WTC11 (cell line): ENCODE measurements at regions not wholly inside any gene's neighbourhood (a gene's known extent, or its start where the extent isn't known, plus 50 kb on each side); places are given as distances from the start of the nearest gene placed in this dataset.

Experiments used
- ATAC-seq: fragments of 200-7000 bp; cut with Tn5 transposase; 2 replicates; pipeline ENCODE4 v1.10.0; 2021; ENCODE audit warnings: mild to moderate bottlenecking, moderate library complexity
- CTCF ChIA-PET: fragments of 300-600 bp; sonication (Branson Sonifier 250); formaldehyde crosslinking; loops from one replicate; lab custom pipeline; 2021; ENCODE audit warnings: antibody characterized with exemption; lab: Charles Lee
- POLR2A ChIA-PET: fragments of 350-600 bp; sonication (Branson Sonifier 250); formaldehyde crosslinking; loops from one replicate; lab custom pipeline; 2021; ENCODE audit warnings: antibody characterized with exemption; lab: Charles Lee
- DNase-seq: peaks from one replicate; pipeline ENCODE4 v3.0.0; 2021; ENCODE audit warnings: low spot score
- H3K27ac Mint-ChIP-seq: 2 replicates; pipeline ENCODE4 v1.8.0; 2021; ENCODE audit warnings: mixed read lengths
- H3K27me3 Mint-ChIP-seq: 2 replicates; pipeline ENCODE4 v1.8.0; 2021; ENCODE audit warnings: low read depth, mild to moderate bottlenecking, moderate library complexity, mixed read lengths
- H3K36me3 Mint-ChIP-seq: 2 replicates; pipeline ENCODE4 v1.8.0; 2021; ENCODE audit warnings: mixed read lengths
- H3K4me1 Mint-ChIP-seq: 2 replicates; pipeline ENCODE4 v1.8.0; 2022; ENCODE audit warnings: mixed read lengths
- H3K4me3 Mint-ChIP-seq: 2 replicates; pipeline ENCODE4 v1.8.0; 2021; ENCODE audit warnings: mild to moderate bottlenecking, moderate library complexity, mixed read lengths
- H3K9me3 Mint-ChIP-seq: 2 replicates; pipeline ENCODE4 v1.8.0; 2021; ENCODE audit warnings: mixed read lengths
- ELF4 ChIP-seq: sonication (generic); formaldehyde crosslinking; IDR thresholded peaks from 2 replicates; pipeline ENCODE4 v1.8.1; 2022; ENCODE audit warnings: low read depth, mild to moderate bottlenecking, moderate library complexity, missing genetic modification reagents
- MXD4 ChIP-seq: fragments of 250-450 bp; sonication (Bioruptor Pico); IDR thresholded peaks from 2 replicates; pipeline ENCODE4 v1.8.0; 2021; ENCODE audit warnings: mild to moderate bottlenecking, moderate library complexity, borderline replicate concordance
- SMAD3 ChIP-seq: sonication (generic); formaldehyde crosslinking; IDR thresholded peaks from 2 replicates; pipeline ENCODE4 v1.8.0; 2022; ENCODE audit warnings: missing genetic modification reagents, mild to moderate bottlenecking, borderline replicate concordance
- SMAD4 ChIP-seq: sonication (generic); formaldehyde crosslinking; IDR thresholded peaks from 2 replicates; pipeline ENCODE4 v1.8.0; 2022; ENCODE audit warnings: mild to moderate bottlenecking, missing genetic modification reagents
- SOX15 ChIP-seq: fragments of 250-450 bp; sonication (Bioruptor Pico); IDR thresholded peaks from 2 replicates; pipeline ENCODE4 v1.9.0; 2021; ENCODE audit warnings: mild to moderate bottlenecking
- TCF7 ChIP-seq: sonication (generic); formaldehyde crosslinking; IDR thresholded peaks from 2 replicates; pipeline ENCODE4 v1.8.0; 2022; ENCODE audit warnings: mild to moderate bottlenecking, low read depth, missing genetic modification reagents, moderate library complexity
- ZBTB21 ChIP-seq: sonication (generic); formaldehyde crosslinking; IDR thresholded peaks from 2 replicates; pipeline ENCODE4 v1.8.1; 2023; ENCODE audit warnings: mild to moderate bottlenecking, missing genetic modification reagents, borderline replicate concordance
- ZNF121 ChIP-seq: sonication (generic); formaldehyde crosslinking; IDR thresholded peaks from 2 replicates; pipeline ENCODE4 v1.8.0; 2023; ENCODE audit warnings: missing genetic modification reagents
- ZNF138 ChIP-seq: sonication (generic); formaldehyde crosslinking; conservative IDR thresholded peaks from 2 replicates; pipeline ENCODE4 v1.8.1; 2022; ENCODE audit warnings: mild to moderate bottlenecking, moderate library complexity, missing genetic modification reagents
- ZNF416 ChIP-seq: fragments of 250-450 bp; sonication (Bioruptor Pico); IDR thresholded peaks from 2 replicates; pipeline ENCODE4 v1.9.0; 2021; ENCODE audit warnings: mild to moderate bottlenecking, inconsistent platforms
- TF ChIP-seq, protein P1 (sequence below): fragments of 200-600 bp; IDR thresholded peaks from 2 replicates; pipeline ENCODE4 v1.8.0; 2022; ENCODE audit warnings: antibody characterized with exemption
- TF ChIP-seq, protein P2 (sequence below): sonication (generic); formaldehyde crosslinking; IDR thresholded peaks from 2 replicates; pipeline ENCODE4 v1.8.1; 2022; ENCODE audit warnings: low read depth, mild to moderate bottlenecking, moderate library complexity, missing genetic modification reagents, borderline replicate concordance
- TF ChIP-seq, protein P3 (sequence below): sonication (generic); formaldehyde crosslinking; IDR thresholded peaks from 2 replicates; pipeline ENCODE4 v1.8.1; 2023; ENCODE audit warnings: mild to moderate bottlenecking, moderate library complexity, missing genetic modification reagents
- TF ChIP-seq, protein P4 (sequence below): sonication (generic); formaldehyde crosslinking; IDR thresholded peaks from 2 replicates; pipeline ENCODE4 v1.8.0; 2022; ENCODE audit warnings: mild to moderate bottlenecking, missing genetic modification reagents
- TF ChIP-seq, protein P5 (sequence below): sonication (generic); formaldehyde crosslinking; conservative IDR thresholded peaks from 2 replicates; pipeline ENCODE4 v1.8.1; 2022; ENCODE audit warnings: mild to moderate bottlenecking, missing genetic modification reagents
- TF ChIP-seq, protein P6 (sequence below): sonication (generic); formaldehyde crosslinking; IDR thresholded peaks from 2 replicates; pipeline ENCODE4 v1.8.0; 2022; ENCODE audit warnings: mild to moderate bottlenecking, missing genetic modification reagents
- TF ChIP-seq, protein P7 (sequence below): fragments of 250-450 bp; sonication (Bioruptor Pico); IDR thresholded peaks from 2 replicates; pipeline ENCODE4 v1.9.0; 2021; ENCODE audit warnings: mild to moderate bottlenecking, borderline replicate concordance
- TF ChIP-seq, protein P8 (sequence below): sonication (generic); formaldehyde crosslinking; IDR thresholded peaks from 2 replicates; pipeline ENCODE4 v1.8.1; 2022; ENCODE audit warnings: mild to moderate bottlenecking, moderate library complexity, missing genetic modification reagents

DNA sequence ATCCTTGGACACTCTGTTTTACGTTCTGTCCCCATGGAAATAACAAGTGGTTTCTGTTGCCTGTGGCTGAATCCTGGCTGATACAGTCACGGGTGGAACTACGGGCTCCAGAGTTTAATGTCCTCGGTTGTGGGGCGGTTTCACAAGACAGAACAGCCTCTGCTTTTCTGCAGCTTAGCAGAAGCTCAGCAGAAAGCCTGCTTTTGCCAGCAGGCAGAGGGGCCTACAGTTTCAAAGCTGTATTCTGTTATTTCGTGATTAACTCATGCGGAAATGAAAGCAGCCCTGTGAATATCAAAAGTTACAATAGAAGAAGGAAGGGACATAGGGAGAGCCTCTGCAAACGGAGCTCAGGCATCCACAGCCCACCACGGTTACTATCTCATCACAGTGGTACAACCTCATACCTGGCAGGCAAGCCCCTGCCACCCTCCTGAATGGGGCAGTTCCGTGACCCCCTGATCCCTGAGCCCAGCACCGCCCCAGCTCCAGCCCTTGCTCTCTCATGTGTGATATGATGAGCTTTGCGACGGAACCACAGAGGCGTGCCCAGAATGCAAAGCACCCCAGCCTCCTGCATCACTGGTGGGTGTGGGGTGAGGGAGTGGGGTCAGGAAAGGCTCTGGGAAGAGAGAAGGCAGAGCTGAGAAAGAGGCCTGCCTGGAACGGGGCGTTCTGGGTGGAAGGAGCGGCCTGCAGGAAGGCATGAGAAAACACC, 360.6 kb downstream of the BRD1 start (continued):
- TF ChIP-seq ZBTB21 (CRISPR knock-in tag) = no peak
- no peak for TF ChIP-seq SMAD4
- TF ChIP-seq, protein P1, sequence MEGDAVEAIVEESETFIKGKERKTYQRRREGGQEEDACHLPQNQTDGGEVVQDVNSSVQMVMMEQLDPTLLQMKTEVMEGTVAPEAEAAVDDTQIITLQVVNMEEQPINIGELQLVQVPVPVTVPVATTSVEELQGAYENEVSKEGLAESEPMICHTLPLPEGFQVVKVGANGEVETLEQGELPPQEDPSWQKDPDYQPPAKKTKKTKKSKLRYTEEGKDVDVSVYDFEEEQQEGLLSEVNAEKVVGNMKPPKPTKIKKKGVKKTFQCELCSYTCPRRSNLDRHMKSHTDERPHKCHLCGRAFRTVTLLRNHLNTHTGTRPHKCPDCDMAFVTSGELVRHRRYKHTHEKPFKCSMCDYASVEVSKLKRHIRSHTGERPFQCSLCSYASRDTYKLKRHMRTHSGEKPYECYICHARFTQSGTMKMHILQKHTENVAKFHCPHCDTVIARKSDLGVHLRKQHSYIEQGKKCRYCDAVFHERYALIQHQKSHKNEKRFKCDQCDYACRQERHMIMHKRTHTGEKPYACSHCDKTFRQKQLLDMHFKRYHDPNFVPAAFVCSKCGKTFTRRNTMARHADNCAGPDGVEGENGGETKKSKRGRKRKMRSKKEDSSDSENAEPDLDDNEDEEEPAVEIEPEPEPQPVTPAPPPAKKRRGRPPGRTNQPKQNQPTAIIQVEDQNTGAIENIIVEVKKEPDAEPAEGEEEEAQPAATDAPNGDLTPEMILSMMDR = no peak
- no peak for TF ChIP-seq SMAD3 (CRISPR knock-in tag)
- TF ChIP-seq ZNF416 (CRISPR knock-in tag) = no peak
- no peak for TF ChIP-seq ELF4 (CRISPR knock-in tag)
- no peak for TF ChIP-seq ZNF121 (CRISPR knock-in tag)
- no peak for TF ChIP-seq ZNF138

DNA sequence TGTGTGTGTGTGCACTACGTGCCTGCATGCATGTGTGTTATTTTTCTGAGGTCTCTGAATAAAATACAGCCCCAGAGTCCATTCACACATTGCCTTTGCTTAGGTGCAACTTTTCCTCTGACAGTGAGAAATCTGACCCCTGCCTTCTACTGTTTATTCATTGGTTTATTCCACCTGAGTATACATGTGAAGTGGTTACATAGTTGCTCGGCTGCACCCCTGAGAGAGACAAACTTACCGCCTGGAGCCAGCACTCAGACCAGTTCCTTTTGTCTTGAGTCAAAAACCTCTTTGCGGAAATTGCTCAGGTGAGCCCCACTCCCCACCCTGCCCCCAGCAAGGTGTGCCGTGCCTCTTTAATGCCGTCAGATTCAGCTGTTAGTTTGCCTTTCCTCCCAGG, 363.6 kb downstream of the BRD1 start:
- Mint-ChIP-seq H3K9me3 (no peaks in the 10 kb centered on the region), H3K4me3 (no peak overlapping the region), H3K4me1 (peaks cover 22% of the 10 kb centered on the region), H3K36me3 (no peaks in the 10 kb centered on the region), H3K27ac (no peak overlapping the region), H3K27me3 (no peaks in the 10 kb centered on the region; the same call in 1 of the 2 replicates)
- DNase-seq (no peak), ATAC-seq (no peak)
- CTCF ChIA-PET = interaction anchor here (1.1 kb wide), 1 partner anchor 169 kb away, joined by 3 read pairs; no protein-coding TSS in a partner anchor
- POLR2A ChIA-PET = no interaction called here
- TF ChIP-seq, protein P2, sequence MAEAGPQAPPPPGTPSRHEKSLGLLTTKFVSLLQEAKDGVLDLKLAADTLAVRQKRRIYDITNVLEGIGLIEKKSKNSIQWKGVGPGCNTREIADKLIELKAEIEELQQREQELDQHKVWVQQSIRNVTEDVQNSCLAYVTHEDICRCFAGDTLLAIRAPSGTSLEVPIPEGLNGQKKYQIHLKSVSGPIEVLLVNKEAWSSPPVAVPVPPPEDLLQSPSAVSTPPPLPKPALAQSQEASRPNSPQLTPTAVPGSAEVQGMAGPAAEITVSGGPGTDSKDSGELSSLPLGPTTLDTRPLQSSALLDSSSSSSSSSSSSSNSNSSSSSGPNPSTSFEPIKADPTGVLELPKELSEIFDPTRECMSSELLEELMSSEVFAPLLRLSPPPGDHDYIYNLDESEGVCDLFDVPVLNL = no peak
- TF ChIP-seq, protein P3, sequence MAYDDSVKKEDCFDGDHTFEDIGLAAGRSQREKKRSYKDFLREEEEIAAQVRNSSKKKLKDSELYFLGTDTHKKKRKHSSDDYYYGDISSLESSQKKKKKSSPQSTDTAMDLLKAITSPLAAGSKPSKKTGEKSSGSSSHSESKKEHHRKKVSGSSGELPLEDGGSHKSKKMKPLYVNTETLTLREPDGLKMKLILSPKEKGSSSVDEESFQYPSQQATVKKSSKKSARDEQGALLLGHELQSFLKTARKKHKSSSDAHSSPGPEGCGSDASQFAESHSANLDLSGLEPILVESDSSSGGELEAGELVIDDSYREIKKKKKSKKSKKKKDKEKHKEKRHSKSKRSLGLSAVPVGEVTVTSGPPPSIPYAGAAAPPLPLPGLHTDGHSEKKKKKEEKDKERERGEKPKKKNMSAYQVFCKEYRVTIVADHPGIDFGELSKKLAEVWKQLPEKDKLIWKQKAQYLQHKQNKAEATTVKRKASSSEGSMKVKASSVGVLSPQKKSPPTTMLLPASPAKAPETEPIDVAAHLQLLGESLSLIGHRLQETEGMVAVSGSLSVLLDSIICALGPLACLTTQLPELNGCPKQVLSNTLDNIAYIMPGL = no peak
- TF ChIP-seq, protein P1 = no peak
- TF ChIP-seq, protein P4, sequence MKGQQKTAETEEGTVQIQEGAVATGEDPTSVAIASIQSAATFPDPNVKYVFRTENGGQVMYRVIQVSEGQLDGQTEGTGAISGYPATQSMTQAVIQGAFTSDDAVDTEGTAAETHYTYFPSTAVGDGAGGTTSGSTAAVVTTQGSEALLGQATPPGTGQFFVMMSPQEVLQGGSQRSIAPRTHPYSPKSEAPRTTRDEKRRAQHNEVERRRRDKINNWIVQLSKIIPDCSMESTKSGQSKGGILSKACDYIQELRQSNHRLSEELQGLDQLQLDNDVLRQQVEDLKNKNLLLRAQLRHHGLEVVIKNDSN = no peak
- TF ChIP-seq, protein P5, sequence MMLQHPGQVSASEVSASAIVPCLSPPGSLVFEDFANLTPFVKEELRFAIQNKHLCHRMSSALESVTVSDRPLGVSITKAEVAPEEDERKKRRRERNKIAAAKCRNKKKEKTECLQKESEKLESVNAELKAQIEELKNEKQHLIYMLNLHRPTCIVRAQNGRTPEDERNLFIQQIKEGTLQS = no peak
- TF ChIP-seq, protein P6, sequence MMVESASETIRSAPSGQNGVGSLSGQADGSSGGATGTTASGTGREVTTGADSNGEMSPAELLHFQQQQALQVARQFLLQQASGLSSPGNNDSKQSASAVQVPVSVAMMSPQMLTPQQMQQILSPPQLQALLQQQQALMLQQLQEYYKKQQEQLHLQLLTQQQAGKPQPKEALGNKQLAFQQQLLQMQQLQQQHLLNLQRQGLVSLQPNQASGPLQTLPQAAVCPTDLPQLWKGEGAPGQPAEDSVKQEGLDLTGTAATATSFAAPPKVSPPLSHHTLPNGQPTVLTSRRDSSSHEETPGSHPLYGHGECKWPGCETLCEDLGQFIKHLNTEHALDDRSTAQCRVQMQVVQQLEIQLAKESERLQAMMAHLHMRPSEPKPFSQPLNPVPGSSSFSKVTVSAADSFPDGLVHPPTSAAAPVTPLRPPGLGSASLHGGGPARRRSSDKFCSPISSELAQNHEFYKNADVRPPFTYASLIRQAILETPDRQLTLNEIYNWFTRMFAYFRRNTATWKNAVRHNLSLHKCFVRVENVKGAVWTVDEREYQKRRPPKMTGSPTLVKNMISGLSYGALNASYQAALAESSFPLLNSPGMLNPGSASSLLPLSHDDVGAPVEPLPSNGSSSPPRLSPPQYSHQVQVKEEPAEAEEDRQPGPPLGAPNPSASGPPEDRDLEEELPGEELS (CRISPR knock-in tag) = no peak
- TF ChIP-seq MXD4 (CRISPR knock-in tag) (no peak), ZNF138 (no peak), SOX15 (CRISPR knock-in tag) (no peak), TCF7 (CRISPR knock-in tag) (no peak)
- TF ChIP-seq, protein P7, sequence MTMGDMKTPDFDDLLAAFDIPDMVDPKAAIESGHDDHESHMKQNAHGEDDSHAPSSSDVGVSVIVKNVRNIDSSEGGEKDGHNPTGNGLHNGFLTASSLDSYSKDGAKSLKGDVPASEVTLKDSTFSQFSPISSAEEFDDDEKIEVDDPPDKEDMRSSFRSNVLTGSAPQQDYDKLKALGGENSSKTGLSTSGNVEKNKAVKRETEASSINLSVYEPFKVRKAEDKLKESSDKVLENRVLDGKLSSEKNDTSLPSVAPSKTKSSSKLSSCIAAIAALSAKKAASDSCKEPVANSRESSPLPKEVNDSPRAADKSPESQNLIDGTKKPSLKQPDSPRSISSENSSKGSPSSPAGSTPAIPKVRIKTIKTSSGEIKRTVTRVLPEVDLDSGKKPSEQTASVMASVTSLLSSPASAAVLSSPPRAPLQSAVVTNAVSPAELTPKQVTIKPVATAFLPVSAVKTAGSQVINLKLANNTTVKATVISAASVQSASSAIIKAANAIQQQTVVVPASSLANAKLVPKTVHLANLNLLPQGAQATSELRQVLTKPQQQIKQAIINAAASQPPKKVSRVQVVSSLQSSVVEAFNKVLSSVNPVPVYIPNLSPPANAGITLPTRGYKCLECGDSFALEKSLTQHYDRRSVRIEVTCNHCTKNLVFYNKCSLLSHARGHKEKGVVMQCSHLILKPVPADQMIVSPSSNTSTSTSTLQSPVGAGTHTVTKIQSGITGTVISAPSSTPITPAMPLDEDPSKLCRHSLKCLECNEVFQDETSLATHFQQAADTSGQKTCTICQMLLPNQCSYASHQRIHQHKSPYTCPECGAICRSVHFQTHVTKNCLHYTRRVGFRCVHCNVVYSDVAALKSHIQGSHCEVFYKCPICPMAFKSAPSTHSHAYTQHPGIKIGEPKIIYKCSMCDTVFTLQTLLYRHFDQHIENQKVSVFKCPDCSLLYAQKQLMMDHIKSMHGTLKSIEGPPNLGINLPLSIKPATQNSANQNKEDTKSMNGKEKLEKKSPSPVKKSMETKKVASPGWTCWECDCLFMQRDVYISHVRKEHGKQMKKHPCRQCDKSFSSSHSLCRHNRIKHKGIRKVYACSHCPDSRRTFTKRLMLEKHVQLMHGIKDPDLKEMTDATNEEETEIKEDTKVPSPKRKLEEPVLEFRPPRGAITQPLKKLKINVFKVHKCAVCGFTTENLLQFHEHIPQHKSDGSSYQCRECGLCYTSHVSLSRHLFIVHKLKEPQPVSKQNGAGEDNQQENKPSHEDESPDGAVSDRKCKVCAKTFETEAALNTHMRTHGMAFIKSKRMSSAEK (CRISPR knock-in tag) = no peak
- TF ChIP-seq, protein P8, sequence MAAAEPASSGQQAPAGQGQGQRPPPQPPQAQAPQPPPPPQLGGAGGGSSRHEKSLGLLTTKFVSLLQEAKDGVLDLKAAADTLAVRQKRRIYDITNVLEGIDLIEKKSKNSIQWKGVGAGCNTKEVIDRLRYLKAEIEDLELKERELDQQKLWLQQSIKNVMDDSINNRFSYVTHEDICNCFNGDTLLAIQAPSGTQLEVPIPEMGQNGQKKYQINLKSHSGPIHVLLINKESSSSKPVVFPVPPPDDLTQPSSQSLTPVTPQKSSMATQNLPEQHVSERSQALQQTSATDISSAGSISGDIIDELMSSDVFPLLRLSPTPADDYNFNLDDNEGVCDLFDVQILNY (CRISPR knock-in tag) = no peak
